GM12878 (cell line): ENCODE measurements at regions not wholly inside any gene's neighbourhood (a gene's known extent, or its start where the extent isn't known, plus 50 kb on each side); places are given as distances from the start of the nearest gene placed in this dataset.

Experiments
- ATAC-seq: fragments of 200-7000 bp; cut with Tn5 transposase; 3 replicates; pipeline ENCODE4 v1.9.1; 2020; ENCODE audit warnings: mild to moderate bottlenecking, moderate library complexity
- BruUV-seq: library from RNA; stranded (reverse); fragments of 400-500 nt; replicated peaks from 2 replicates; lab custom pipeline; 2021; lab: Mats Ljungman, UMichigan
- CTCF ChIA-PET: fragments of 300-600 bp; sonication (Branson Sonifier 250); formaldehyde crosslinking; extraction: SDS; loops from one replicate; lab custom pipeline; 2021; ENCODE audit warnings: inconsistent platforms; lab: Yijun Ruan, JAX
- POLR2A ChIA-PET: fragments of 350-600 bp; formaldehyde crosslinking; extraction: SDS; loops from one replicate; lab custom pipeline; 2021; ENCODE audit warnings: inconsistent platforms; lab: Charles Lee
- RAD21 ChIA-PET: fragments of 300-600 bp; sonication (Branson Sonifier 250); formaldehyde crosslinking; loops from one replicate; lab custom pipeline; 2023; ENCODE audit warnings: antibody characterized with exemption; ENCODE audit not compliant: unreplicated experiment; lab: Charles Lee
- SMC1A ChIA-PET: fragments of 300-600 bp; sonication (Branson Sonifier 250); formaldehyde crosslinking; loops from one replicate; lab custom pipeline; 2023; ENCODE audit not compliant: unreplicated experiment, uncharacterized antibody; lab: Charles Lee
- DNase-seq: peaks from one replicate; pipeline ENCODE4 v3.0.0-alpha.2; 2011; ENCODE audit warnings: low read depth, low spot score
- FAIRE-seq: peaks from 3 replicates; lab custom pipeline; 2011; peaks lifted over from hg19 to GRCh38; lab: Jason Lieb, UNC
- H2AFZ ChIP-seq: 2 replicates; pipeline ENCODE4 v1.6.0; 2011; ENCODE audit warnings: low read depth, low read length, control low read depth; ENCODE audit not compliant: control insufficient read depth
- H3K27ac ChIP-seq: 2 replicates; pipeline ENCODE4 v1.5.1; 2011; ENCODE audit warnings: control low read depth; ENCODE audit not compliant: control insufficient read depth, insufficient read depth
- H3K27me3 ChIP-seq, 2 experiments: replicated peaks in 1 of 2; 2 replicates each; pipeline versions ENCODE4 v1.6.0 to v1.6.1; 2011; ENCODE audit warnings: low read length in 1 of 2; ENCODE audit not compliant: control insufficient read depth in 2 of 2, insufficient read depth in 2 of 2
- H3K36me3 ChIP-seq, 2 experiments: 2 replicates each; pipeline ENCODE4 v1.5.1; 2011; ENCODE audit warnings: low read length in 1 of 2; ENCODE audit not compliant: control insufficient read depth in 2 of 2, insufficient read depth in 2 of 2
- H3K4me1 ChIP-seq: 2 replicates; pipeline ENCODE4 v1.6.1; 2011; ENCODE audit warnings: mild to moderate bottlenecking, low read length, moderate library complexity, mixed read lengths; ENCODE audit not compliant: control insufficient read depth, insufficient read depth
- H3K4me2 ChIP-seq: 2 replicates; pipeline ENCODE4 v1.6.0; 2011; ENCODE audit warnings: control low read depth; ENCODE audit not compliant: control insufficient read depth, insufficient read depth
- H3K4me3 ChIP-seq: fragments of 200-600 bp; sonication (generic); 2 replicates; pipeline ENCODE4 v1.5.1; 2016
- H3K79me2 ChIP-seq: 2 replicates; pipeline ENCODE4 v1.6.0; 2011; ENCODE audit warnings: low read length; ENCODE audit not compliant: control insufficient read depth, insufficient read depth
- H3K9ac ChIP-seq: 2 replicates; pipeline ENCODE4 v1.8.0; 2011; ENCODE audit warnings: low read length, control low read depth, mixed read lengths; ENCODE audit not compliant: control insufficient read depth, insufficient read depth
- H3K9me3 ChIP-seq: replicated peaks from 3 replicates; pipeline ENCODE4 v1.5.1; 2011; ENCODE audit warnings: mild to moderate bottlenecking, low read length; ENCODE audit not compliant: control insufficient read depth, insufficient read depth
- H4K20me1 ChIP-seq: 2 replicates; pipeline ENCODE4 v1.6.0; 2011; ENCODE audit not compliant: control insufficient read depth, insufficient read depth
- ATF7 ChIP-seq: fragments of 450-650 bp; IDR thresholded peaks from 2 replicates; pipeline ENCODE4 v1.6.1; 2016; ENCODE audit warnings: low read depth, mild to moderate bottlenecking
- EED ChIP-seq: sonication (generic); IDR thresholded peaks from 2 replicates; pipeline ENCODE4 v1.6.1; 2016; ENCODE audit warnings: antibody characterized with exemption, low read depth
- NFYB ChIP-seq: IDR thresholded peaks from 2 replicates; pipeline ENCODE4 v1.6.1; 2011; ENCODE audit warnings: low read depth, mild to moderate bottlenecking, low read length, improper control_type of control experiment, moderate library complexity; ENCODE audit not compliant: insufficient read depth
- RCOR1 ChIP-seq: conservative IDR thresholded peaks from 2 replicates; pipeline ENCODE4 v1.6.1; 2012; ENCODE audit warnings: low read depth, low read length, improper control_type of control experiment
- SMARCA5 ChIP-seq: fragments of 450-650 bp; IDR thresholded peaks from 2 replicates; pipeline ENCODE4 v1.6.1; 2017; ENCODE audit warnings: mild to moderate bottlenecking
- TCF12 ChIP-seq: IDR thresholded peaks from 2 replicates; pipeline ENCODE4 v1.6.1; 2011; ENCODE audit warnings: low read depth, mild to moderate bottlenecking, low read length
- TCF7 ChIP-seq: IDR thresholded peaks from 2 replicates; pipeline ENCODE4 v1.6.1; 2014; ENCODE audit warnings: antibody characterized with exemption, borderline replicate concordance
- ZNF217 ChIP-seq: fragments of 450-650 bp; IDR thresholded peaks from 2 replicates; pipeline ENCODE4 v1.6.1; 2017; ENCODE audit warnings: antibody characterized with exemption, mild to moderate bottlenecking
- WGBS: methylation state at CpG from one replicate; pipeline ENCODE4 v1.1.6; 2016; ENCODE audit warnings: low lambda C conversion rate; ENCODE audit not compliant: insufficient replicate concordance, insufficient coverage; ENCODE audit errors: missing lambda C conversion rate; 5-methylcytosine and 5-hydroxymethylcytosine counted together
- in situ Hi-C: fragments of 300-500 bp; cut with MboI; formaldehyde crosslinking; loops from 9 replicates; pipeline ENCODE4 v1.14.3; 2018; ENCODE audit warnings: mixed read lengths
- intact Hi-C: fragments of 100-400 bp; cut with micrococcal nuclease; formaldehyde crosslinking; loops from one replicate; pipeline ENCODE4 v1.14.2; 2022; ENCODE audit not compliant: unreplicated experiment
- TF ChIP-seq, protein P1 (sequence below): IDR thresholded peaks from 2 replicates; pipeline ENCODE4 v1.6.1; 2012; ENCODE audit warnings: low read depth, low read length, improper control_type of control experiment

DNA sequence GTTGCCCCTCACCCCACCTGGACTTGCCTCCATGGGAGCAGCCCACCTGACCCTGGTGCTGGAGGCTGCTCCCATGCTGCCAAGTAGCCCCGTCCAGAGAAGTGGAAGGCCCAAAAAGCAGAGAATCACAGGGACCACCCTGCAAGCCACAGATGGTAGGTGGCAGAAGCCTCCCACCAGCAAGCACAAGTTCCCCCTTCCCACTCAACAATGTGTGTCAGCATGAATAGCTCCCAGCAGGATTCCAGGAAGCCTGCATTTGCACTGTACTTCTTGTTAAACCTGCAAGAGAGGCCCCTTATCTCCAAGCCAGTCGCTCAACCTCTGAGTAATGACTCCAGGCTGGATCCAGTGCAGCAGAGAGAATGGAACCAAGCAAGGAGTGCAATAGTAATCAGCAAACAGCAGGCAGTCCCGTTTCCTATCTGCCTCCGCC, 180.8 kb upstream of the CST7 start:
- WGBS: 18% methylated on average over 4 of the region's 4 CpGs
- SMC1A ChIA-PET: no interaction called here
- intact Hi-C loops (no loop called here), in situ Hi-C loops (no loop called here)
- BruUV-seq: no TSS peak
- FAIRE-seq (no peak), DNase-seq (no peak), ATAC-seq (no peak)
- no peak overlapping the region for H3K9ac ChIP-seq
- H3K79me2 ChIP-seq: no peaks in the 10 kb centered on the region
- no peaks in the 10 kb centered on the region for H4K20me1 ChIP-seq
- POLR2A ChIA-PET: no interaction called here
- H3K4me3 ChIP-seq: no peak overlapping the region
- no peak overlapping the region for H2AFZ ChIP-seq
- TF ChIP-seq, protein P1, sequence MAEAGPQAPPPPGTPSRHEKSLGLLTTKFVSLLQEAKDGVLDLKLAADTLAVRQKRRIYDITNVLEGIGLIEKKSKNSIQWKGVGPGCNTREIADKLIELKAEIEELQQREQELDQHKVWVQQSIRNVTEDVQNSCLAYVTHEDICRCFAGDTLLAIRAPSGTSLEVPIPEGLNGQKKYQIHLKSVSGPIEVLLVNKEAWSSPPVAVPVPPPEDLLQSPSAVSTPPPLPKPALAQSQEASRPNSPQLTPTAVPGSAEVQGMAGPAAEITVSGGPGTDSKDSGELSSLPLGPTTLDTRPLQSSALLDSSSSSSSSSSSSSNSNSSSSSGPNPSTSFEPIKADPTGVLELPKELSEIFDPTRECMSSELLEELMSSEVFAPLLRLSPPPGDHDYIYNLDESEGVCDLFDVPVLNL: no peak
- TF ChIP-seq TCF12 (no peak), ATF7 (no peak), NFYB (no peak), TCF7 (no peak), SMARCA5 (no peak), RCOR1 (no peak), ZNF217 (no peak), EED (no peak)
- H3K9me3 ChIP-seq: no peaks in the 10 kb centered on the region
- H3K27ac ChIP-seq: no peak overlapping the region
- no peaks in the 10 kb centered on the region for H3K36me3 ChIP-seq
- H3K4me1 ChIP-seq: no peaks in the 10 kb centered on the region
- H3K27me3 ChIP-seq: peaks cover 3 to 7% of the 10 kb centered on the region in 2 experiments; a peak in 3 of 4 replicates
- CTCF ChIA-PET: no interaction called here
- H3K4me2 ChIP-seq: no peak overlapping the region
- RAD21 ChIA-PET: no interaction called here
